ENCODE measurements at regions not wholly inside any gene's neighbourhood (a gene's known extent, or its start where the extent isn't known, plus 50 kb on each side); places are given as distances from the start of the nearest gene placed in this dataset.

DNA sequence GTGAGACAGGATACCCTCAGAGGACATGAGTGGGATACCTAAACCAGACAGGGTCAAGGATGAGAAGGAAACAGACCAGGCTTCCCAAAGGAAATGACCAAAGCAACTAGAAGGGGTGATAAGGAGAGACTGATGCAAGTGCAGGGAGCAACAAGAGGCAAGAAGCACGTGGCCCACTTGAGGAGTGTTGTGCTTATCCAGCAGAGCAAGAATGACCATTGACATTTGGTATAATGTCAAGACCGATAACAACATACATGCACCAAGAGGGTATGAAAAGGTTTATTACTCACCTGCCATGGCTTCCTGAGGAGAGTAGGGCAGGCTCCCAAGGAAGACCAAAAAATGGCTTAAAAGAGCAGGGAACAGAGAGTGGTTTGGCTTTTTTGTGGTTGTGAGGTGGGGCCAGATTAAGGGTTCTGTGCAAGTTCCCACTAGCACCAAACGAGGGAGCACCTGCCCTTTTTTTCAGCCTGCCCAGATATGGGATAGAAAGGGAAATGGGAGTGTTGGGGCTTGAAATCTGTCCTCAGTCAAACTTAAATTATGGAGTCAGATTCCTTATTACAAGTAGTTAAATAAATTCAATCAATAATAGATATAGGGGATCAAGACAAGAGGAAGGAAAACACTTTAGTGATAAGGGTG, 513.6 kb downstream of the RASEF start:
- Histone ChIP-seq H3K9ac (ENCODE audit: insufficient read depth in 1 of 2, low read length in 2 of 2) (no peak overlapping the region), H3K27me3 (ENCODE audit: control insufficient read depth in 3 of 3, insufficient read depth in 3 of 3, low read length in 2 of 3) (no peaks in the 10 kb centered on the region), H3K36me3 (ENCODE audit: control insufficient read depth in 4 of 4, insufficient read depth in 4 of 4, low read length in 4 of 4) (no peaks in the 10 kb centered on the region), H3K4me3 (no peak overlapping the region), H3K9me3 (ENCODE audit: control insufficient read depth in 4 of 4, insufficient read depth in 3 of 4, low read length in 3 of 4) (no peaks in the 10 kb centered on the region), H3K27ac (ENCODE audit: low read depth in 1 of 2, low read length in 1 of 2) (no peak overlapping the region), H3K4me1 (ENCODE audit: control insufficient read depth in 5 of 5, insufficient read depth in 5 of 5, low read length in 5 of 5) (peaks cover 0 to 24% (median 5%) of the 10 kb centered on the region in 5 donors)
- no peak for DNase-seq
- ATAC-seq (ENCODE audit: insufficient read depth, low FRiP score) = peak; percentile 34
- TF ChIP-seq, protein P1, sequence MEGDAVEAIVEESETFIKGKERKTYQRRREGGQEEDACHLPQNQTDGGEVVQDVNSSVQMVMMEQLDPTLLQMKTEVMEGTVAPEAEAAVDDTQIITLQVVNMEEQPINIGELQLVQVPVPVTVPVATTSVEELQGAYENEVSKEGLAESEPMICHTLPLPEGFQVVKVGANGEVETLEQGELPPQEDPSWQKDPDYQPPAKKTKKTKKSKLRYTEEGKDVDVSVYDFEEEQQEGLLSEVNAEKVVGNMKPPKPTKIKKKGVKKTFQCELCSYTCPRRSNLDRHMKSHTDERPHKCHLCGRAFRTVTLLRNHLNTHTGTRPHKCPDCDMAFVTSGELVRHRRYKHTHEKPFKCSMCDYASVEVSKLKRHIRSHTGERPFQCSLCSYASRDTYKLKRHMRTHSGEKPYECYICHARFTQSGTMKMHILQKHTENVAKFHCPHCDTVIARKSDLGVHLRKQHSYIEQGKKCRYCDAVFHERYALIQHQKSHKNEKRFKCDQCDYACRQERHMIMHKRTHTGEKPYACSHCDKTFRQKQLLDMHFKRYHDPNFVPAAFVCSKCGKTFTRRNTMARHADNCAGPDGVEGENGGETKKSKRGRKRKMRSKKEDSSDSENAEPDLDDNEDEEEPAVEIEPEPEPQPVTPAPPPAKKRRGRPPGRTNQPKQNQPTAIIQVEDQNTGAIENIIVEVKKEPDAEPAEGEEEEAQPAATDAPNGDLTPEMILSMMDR (IDR thresholded peaks at IDR 0.05; ENCODE audit: control extremely low read depth, extremely low read depth) = no peak
- WGBS, 2 donors = 70 to 80% methylated on average over 3 of the region's 3 CpGs

DNA sequence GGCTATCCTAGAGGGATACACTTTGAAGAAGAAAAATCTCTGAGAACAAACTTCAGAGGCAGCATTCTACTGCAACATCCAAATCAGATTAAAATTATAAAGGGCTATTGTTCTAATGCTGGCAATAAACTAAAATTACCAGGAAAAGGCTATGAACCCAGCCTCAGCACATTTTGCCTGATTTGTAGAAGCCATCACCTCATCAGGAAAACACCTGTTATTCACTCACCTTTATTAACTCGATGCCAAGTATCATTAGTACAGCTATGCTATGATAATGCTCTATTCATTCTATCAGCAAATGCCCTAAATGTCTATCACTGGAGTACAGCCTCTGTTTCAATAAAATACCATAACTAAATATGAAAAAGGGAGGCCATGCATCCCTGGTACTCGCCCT, 510.2 kb downstream of the RASEF start:
- no peak for DNase-seq

DNA sequence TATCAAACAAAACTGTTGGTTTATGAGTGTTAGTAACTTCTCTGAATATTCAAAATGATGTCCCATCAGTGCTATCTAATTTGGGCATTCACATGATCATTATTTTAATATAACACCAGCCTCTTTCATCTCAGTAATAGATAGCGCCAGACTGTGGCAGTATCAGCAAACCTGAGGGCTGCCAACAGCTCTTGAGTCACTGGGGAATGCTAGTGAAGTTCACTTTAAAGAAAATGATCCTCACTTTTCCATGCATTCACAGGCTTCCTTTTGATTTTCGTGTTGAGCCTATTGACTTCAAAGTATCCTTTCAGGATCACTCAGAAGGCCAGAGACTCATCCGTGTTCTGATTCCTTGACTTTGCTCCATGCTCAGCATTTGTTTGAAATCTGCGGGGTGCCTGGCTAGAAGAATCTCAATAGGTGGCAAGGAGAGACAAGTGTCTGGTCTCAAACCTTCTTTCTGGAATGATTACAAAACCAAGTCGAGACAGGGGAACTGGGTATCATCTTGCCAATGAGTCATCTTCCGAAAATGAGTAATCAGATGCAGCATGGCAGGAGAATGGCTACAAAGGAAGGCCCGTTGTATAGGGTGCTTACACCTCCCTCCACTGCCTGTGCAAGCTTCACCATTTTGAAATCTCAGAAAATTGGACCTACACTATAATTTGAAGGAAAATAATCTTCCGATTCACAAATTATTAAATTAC, 509.1 kb downstream of the RASEF start:
- ATAC-seq (ENCODE audit: insufficient read depth, low FRiP score) = no peak
- H3K4me3 ChIP-seq = no peak overlapping the region
- 85 to 87% methylated on average over 8 of the region's 8 CpGs for WGBS, 2 donors
- TF ChIP-seq, protein P1 (IDR thresholded peaks at IDR 0.05; ENCODE audit: control extremely low read depth, extremely low read depth) = no peak
- H3K27me3 ChIP-seq (ENCODE audit: control insufficient read depth in 3 of 3, insufficient read depth in 3 of 3, low read length in 2 of 3) = no peaks in the 10 kb centered on the region
- no peaks in the 10 kb centered on the region for H3K9me3 ChIP-seq (ENCODE audit: control insufficient read depth in 4 of 4, insufficient read depth in 3 of 4, low read length in 3 of 4)
- no peak overlapping the region for H3K9ac ChIP-seq (ENCODE audit: insufficient read depth in 1 of 2, low read length in 2 of 2)
- H3K4me1 ChIP-seq (ENCODE audit: control insufficient read depth in 5 of 5, insufficient read depth in 5 of 5, low read length in 5 of 5) = peaks cover 0 to 39% (median 9%) of the 10 kb centered on the region in 5 donors
- no peak overlapping the region for H3K27ac ChIP-seq (ENCODE audit: low read depth in 1 of 2, low read length in 1 of 2)
- H3K36me3 ChIP-seq (ENCODE audit: control insufficient read depth in 4 of 4, insufficient read depth in 4 of 4, low read length in 4 of 4) = no peaks in the 10 kb centered on the region
- DNase-seq = no peak

More for the DNA sequence above, 510.2 kb downstream of the RASEF start:
- H3K9ac ChIP-seq (ENCODE audit: insufficient read depth in 1 of 2, low read length in 2 of 2) = no peak overlapping the region
- 80% methylated on average over 2 of the region's 2 CpGs for whole genome bisulfite sequencing, 2 donors
- TF ChIP-seq, protein P1 (IDR thresholded peaks at IDR 0.05; ENCODE audit: control extremely low read depth, extremely low read depth) = no peak
- no peaks in the 10 kb centered on the region for H3K27me3 ChIP-seq (ENCODE audit: control insufficient read depth in 3 of 3, insufficient read depth in 3 of 3, low read length in 2 of 3)
- no peak overlapping the region for H3K27ac ChIP-seq (ENCODE audit: low read depth in 1 of 2, low read length in 1 of 2)
- peaks cover 0 to 46% (median 9%) of the 10 kb centered on the region in 5 donors for H3K4me1 ChIP-seq (ENCODE audit: control insufficient read depth in 5 of 5, insufficient read depth in 5 of 5, low read length in 5 of 5)
- no peak for ATAC-seq (ENCODE audit: insufficient read depth, low FRiP score)
- no peak overlapping the region for H3K4me3 ChIP-seq
- no peaks in the 10 kb centered on the region for H3K9me3 ChIP-seq (ENCODE audit: control insufficient read depth in 4 of 4, insufficient read depth in 3 of 4, low read length in 3 of 4)
- H3K36me3 ChIP-seq (ENCODE audit: control insufficient read depth in 4 of 4, insufficient read depth in 4 of 4, low read length in 4 of 4) = no peaks in the 10 kb centered on the region

Data from lung (tissue), 11 donors.